ENCODE measurements at regions not wholly inside any gene's neighbourhood (a gene's known extent, or its start where the extent isn't known, plus 50 kb on each side); places are given as distances from the start of the nearest gene placed in this dataset.

GRCh38 chrX:113950081-113950678 lies 633.7 kb upstream of the HTR2C start:
- Histone ChIP-seq H3K27ac (no peak overlapping the region), H3K4me1 (no peaks in the 10 kb centered on the region), H3K36me3 (no peaks in the 10 kb centered on the region), H3K4me3 (no peak overlapping the region), H3K9me3 (peaks cover 0 to 31% (median 16%) of the 10 kb centered on the region in 8 donors), H3K27me3 (replicated peaks in 1 of 7) (no peaks in the 10 kb centered on the region)
- TF ChIP-seq CTCF (IDR thresholded peaks at IDR 0.05 in 8 of 11, conservative IDR thresholded peaks at IDR 0.05 in 3 of 11) (no peak), POLR2A (IDR thresholded peaks at IDR 0.05) (no peak), POLR2AphosphoS5 (IDR thresholded peaks at IDR 0.05) (no peak)
- intact Hi-C loops (cut with DNase I; ENCODE audit: low total_unique reads): no loop called here
- DNase-seq: no peak
- 66 to 94% (median 75%) methylated on average over 5 of the region's 5 CpGs for WGBS, 5 donors

GRCh38 chrX:113947548-113947947 lies 636.3 kb upstream of the HTR2C start:
- Histone ChIP-seq H3K27me3 (replicated peaks in 1 of 7) (peaks cover 0 to 3% (median 0%) of the 10 kb centered on the region in 7 donors), H3K36me3 (no peaks in the 10 kb centered on the region), H3K4me1 (no peaks in the 10 kb centered on the region), H3K9me3 (peaks cover 0 to 28% (median 14%) of the 10 kb centered on the region in 8 donors), H3K4me3 (no peak overlapping the region), H3K27ac (no peak overlapping the region)
- 60 to 100% (median 80%) methylated on average over 1 of the region's 1 CpG for WGBS, 5 donors
- intact Hi-C loops (cut with DNase I; ENCODE audit: low total_unique reads): no loop called here
- TF ChIP-seq CTCF (IDR thresholded peaks at IDR 0.05 in 8 of 11, conservative IDR thresholded peaks at IDR 0.05 in 3 of 11): no peak
- TF ChIP-seq POLR2AphosphoS5 (IDR thresholded peaks at IDR 0.05): no peak
- TF ChIP-seq POLR2A (IDR thresholded peaks at IDR 0.05): no peak
- no peak for DNase-seq

GRCh38 chrX:113935518-113935917 lies 648.4 kb upstream of the HTR2C start:
- Histone ChIP-seq H3K27me3 (replicated peaks in 1 of 7) (no peaks in the 10 kb centered on the region), H3K27ac (no peak overlapping the region), H3K9me3 (no peaks in the 10 kb centered on the region), H3K36me3 (no peaks in the 10 kb centered on the region), H3K4me3 (no peak overlapping the region), H3K4me1 (no peaks in the 10 kb centered on the region)
- WGBS, 5 donors: 67 to 78% (median 73%) methylated on average over 2 of the region's 2 CpGs
- DNase-seq: no peak
- no peak for TF ChIP-seq CTCF (IDR thresholded peaks at IDR 0.05 in 8 of 11, conservative IDR thresholded peaks at IDR 0.05 in 3 of 11)
- no peak for TF ChIP-seq POLR2A (IDR thresholded peaks at IDR 0.05)
- intact Hi-C loops (cut with DNase I; ENCODE audit: low total_unique reads): no loop called here

- intact Hi-C loops (cut with DNase I; ENCODE audit: low total_unique reads): no loop called here
- no peaks in the 10 kb centered on the region for H3K36me3 ChIP-seq
- H3K4me3 ChIP-seq: no peak overlapping the region
- no peaks in the 10 kb centered on the region for H3K9me3 ChIP-seq
- TF ChIP-seq POLR2A (IDR thresholded peaks at IDR 0.05) (no peak), POLR2AphosphoS5 (IDR thresholded peaks at IDR 0.05) (no peak), CTCF (IDR thresholded peaks at IDR 0.05 in 8 of 11, conservative IDR thresholded peaks at IDR 0.05 in 3 of 11) (no peak)
- H3K27me3 ChIP-seq (replicated peaks in 1 of 7): no peaks in the 10 kb centered on the region
- DNase-seq: no peak
- H3K27ac ChIP-seq: no peak overlapping the region
- H3K4me1 ChIP-seq: no peaks in the 10 kb centered on the region
Observed at GRCh38 chrX:113933931-113934330, 650.0 kb upstream of the HTR2C start.
